ENCODE measurements at regions not wholly inside any gene's neighbourhood (a gene's known extent, or its start where the extent isn't known, plus 50 kb on each side); places are given as distances from the start of the nearest gene placed in this dataset.

GRCh38 chr3:153513236-153513635, 351.2 kb downstream of the RAP2B start:
- H3K9me3 Mint-ChIP-seq, result peaks cover 3 to 12% (median 10%) of the 10 kb centered on the region in 7 donors
- intact Hi-C loops (cut with micrococcal nuclease), result no loop called here
- no peaks in the 10 kb centered on the region for H4K20me1 ChIP-seq (ENCODE audit: insufficient read depth, low read length)
- H3K27me3 ChIP-seq (ENCODE audit: control insufficient read depth in 2 of 2, insufficient read depth in 2 of 2, low read length in 2 of 2), result no peaks in the 10 kb centered on the region
- DNase-seq, result peak in 1 of 3 donors; percentile 3
- H3K4me1 ChIP-seq (ENCODE audit: control insufficient read depth in 1 of 2, insufficient read depth in 2 of 2, low read length in 2 of 2), result no peaks in the 10 kb centered on the region
- no peaks in the 10 kb centered on the region for H3K36me3 Mint-ChIP-seq
- H3K4me3 Mint-ChIP-seq, result no peak overlapping the region
- H3K4me3 ChIP-seq (replicated peaks in 1 of 3; ENCODE audit: low read depth in 2 of 3, low read length in 3 of 3), result no peak overlapping the region
- H3K9ac ChIP-seq (ENCODE audit: insufficient read depth, low read length, poor library complexity, severe bottlenecking), result no peak overlapping the region
- H3K79me2 ChIP-seq (ENCODE audit: insufficient read depth, low read length), result no peaks in the 10 kb centered on the region
- H3K27ac Mint-ChIP-seq, result no peak overlapping the region
- H3K27me3 Mint-ChIP-seq (ENCODE audit: low read depth in 3 of 3), result no peaks in the 10 kb centered on the region
- no peak overlapping the region for H3K4me2 ChIP-seq (replicated peaks; ENCODE audit: extremely low read depth, low read length, poor library complexity, severe bottlenecking)
- WGBS (ENCODE audit: insufficient coverage), result 22% methylated on average over 1 of the region's 1 CpG
- H2AFZ ChIP-seq (ENCODE audit: insufficient read depth, low read depth, low read length, poor library complexity, severe bottlenecking), result no peak overlapping the region
- H3K9me3 ChIP-seq (replicated peaks in 1 of 2; ENCODE audit: control insufficient read depth in 1 of 2, insufficient read depth in 1 of 2, low read length in 2 of 2), result peaks cover 3 to 8% of the 10 kb centered on the region in 2 donors
- H3K27ac ChIP-seq (ENCODE audit: low read depth in 1 of 2, low read length in 2 of 2), result no peak overlapping the region
- no peaks in the 10 kb centered on the region for H3K4me1 Mint-ChIP-seq
- H3K36me3 ChIP-seq (replicated peaks in 1 of 2; ENCODE audit: control insufficient read depth in 1 of 2, insufficient read depth in 2 of 2, low read length in 2 of 2), result no peaks in the 10 kb centered on the region
- TF ChIP-seq CTCF (IDR thresholded peaks at IDR 0.05), result peak; percentile 53

DNA sequence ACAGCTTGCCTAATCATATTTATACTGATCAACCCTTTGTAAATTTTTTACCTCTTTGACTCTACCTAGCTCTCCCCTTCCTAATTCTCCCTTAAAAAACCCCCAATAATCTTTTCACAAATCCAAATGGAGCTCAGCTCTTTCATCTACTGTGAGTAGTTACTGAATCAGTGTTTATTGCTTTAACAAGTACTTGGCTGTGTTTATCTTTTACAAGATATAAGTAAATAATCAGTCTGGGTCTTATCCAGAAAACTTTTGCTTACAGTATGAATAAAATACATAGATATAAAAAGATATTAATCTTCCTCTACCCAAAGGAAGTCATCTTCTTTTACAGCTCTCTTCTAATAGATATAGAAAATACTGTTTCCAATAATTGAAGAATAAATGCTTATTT, 366.4 kb downstream of the RAP2B start:
- H3K27me3 ChIP-seq (ENCODE audit: control insufficient read depth in 2 of 2, insufficient read depth in 2 of 2, low read length in 2 of 2), result no peaks in the 10 kb centered on the region
- peaks cover 0 to 1% of the 10 kb centered on the region in 2 donors for H3K9me3 ChIP-seq (replicated peaks in 1 of 2; ENCODE audit: control insufficient read depth in 1 of 2, insufficient read depth in 1 of 2, low read length in 2 of 2)

More for the DNA sequence above, 366.4 kb downstream of the RAP2B start:
- H4K20me1 ChIP-seq (ENCODE audit: insufficient read depth, low read length), result no peaks in the 10 kb centered on the region
- no peak for TF ChIP-seq CTCF (IDR thresholded peaks at IDR 0.05)
- H3K4me1 ChIP-seq (ENCODE audit: control insufficient read depth in 1 of 2, insufficient read depth in 2 of 2, low read length in 2 of 2), result no peaks in the 10 kb centered on the region
- DNase-seq, result no peak
- Mint-ChIP-seq H3K9me3 (peaks cover 0 to 20% (median 10%) of the 10 kb centered on the region in 7 donors), H3K36me3 (no peaks in the 10 kb centered on the region), H3K27ac (no peak overlapping the region), H3K27me3 (ENCODE audit: low read depth in 3 of 3) (peaks cover 0 to 1% (median 0%) of the 10 kb centered on the region in 3 donors), H3K4me1 (no peaks in the 10 kb centered on the region), H3K4me3 (no peak overlapping the region)
- no peak overlapping the region for H2AFZ ChIP-seq (ENCODE audit: insufficient read depth, low read depth, low read length, poor library complexity, severe bottlenecking)
- no peak overlapping the region for H3K4me2 ChIP-seq (replicated peaks; ENCODE audit: extremely low read depth, low read length, poor library complexity, severe bottlenecking)
- no peak overlapping the region for H3K4me3 ChIP-seq (replicated peaks in 1 of 3; ENCODE audit: low read depth in 2 of 3, low read length in 3 of 3)
- H3K36me3 ChIP-seq (replicated peaks in 1 of 2; ENCODE audit: control insufficient read depth in 1 of 2, insufficient read depth in 2 of 2, low read length in 2 of 2), result no peaks in the 10 kb centered on the region
- no peaks in the 10 kb centered on the region for H3K79me2 ChIP-seq (ENCODE audit: insufficient read depth, low read length)
- intact Hi-C loops (cut with micrococcal nuclease), result no loop called here
- no peak overlapping the region for H3K9ac ChIP-seq (ENCODE audit: insufficient read depth, low read length, poor library complexity, severe bottlenecking)
- H3K27ac ChIP-seq (ENCODE audit: low read depth in 1 of 2, low read length in 2 of 2), result no peak overlapping the region

Measured in CD14-positive monocyte (primary cell).